ENCODE measurements at regions not wholly inside any gene's neighbourhood (a gene's known extent, or its start where the extent isn't known, plus 50 kb on each side); places are given as distances from the start of the nearest gene placed in this dataset.

- TF ChIP-seq CTCF (IDR thresholded peaks at IDR 0.05) (no peak), POLR2A (IDR thresholded peaks at IDR 0.05) (no peak)
Observed at GRCh38 chr17:77316651-77317050, 175.9 kb downstream of the SEC14L1 start.
